ENCODE measurements at regions not wholly inside any gene's neighbourhood (a gene's known extent, or its start where the extent isn't known, plus 50 kb on each side); places are given as distances from the start of the nearest gene placed in this dataset.
"Not testable (repeated sequence)": the region's sequence is repeated elsewhere in the genome, so short reads cannot be mapped to it uniquely, and the experiment has no call there.

DNA sequence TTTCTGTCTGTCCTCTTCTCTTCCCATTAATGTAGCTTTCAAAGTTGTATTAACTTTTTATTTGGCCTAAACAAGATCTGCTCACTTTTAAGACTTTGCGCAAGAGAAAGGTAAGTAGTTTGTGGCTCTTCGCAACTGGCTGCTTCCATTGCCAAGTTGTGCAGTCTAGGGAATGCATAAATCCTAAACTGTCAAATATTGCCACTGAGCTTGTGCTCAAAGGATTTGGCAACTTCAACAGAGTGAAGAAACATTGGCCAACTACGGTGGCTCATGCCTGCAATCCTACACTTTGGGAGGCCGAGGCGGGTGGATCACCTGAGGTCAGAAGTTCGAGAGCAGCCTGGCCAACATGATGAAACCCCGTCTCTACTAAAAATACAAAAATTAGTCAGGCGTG lies 826.4 kb downstream of the EPHA4 start:
- H3K4me3 ChIP-seq (ENCODE audit: low read depth, low read length) = no peak overlapping the region
- TF ChIP-seq, protein P1, sequence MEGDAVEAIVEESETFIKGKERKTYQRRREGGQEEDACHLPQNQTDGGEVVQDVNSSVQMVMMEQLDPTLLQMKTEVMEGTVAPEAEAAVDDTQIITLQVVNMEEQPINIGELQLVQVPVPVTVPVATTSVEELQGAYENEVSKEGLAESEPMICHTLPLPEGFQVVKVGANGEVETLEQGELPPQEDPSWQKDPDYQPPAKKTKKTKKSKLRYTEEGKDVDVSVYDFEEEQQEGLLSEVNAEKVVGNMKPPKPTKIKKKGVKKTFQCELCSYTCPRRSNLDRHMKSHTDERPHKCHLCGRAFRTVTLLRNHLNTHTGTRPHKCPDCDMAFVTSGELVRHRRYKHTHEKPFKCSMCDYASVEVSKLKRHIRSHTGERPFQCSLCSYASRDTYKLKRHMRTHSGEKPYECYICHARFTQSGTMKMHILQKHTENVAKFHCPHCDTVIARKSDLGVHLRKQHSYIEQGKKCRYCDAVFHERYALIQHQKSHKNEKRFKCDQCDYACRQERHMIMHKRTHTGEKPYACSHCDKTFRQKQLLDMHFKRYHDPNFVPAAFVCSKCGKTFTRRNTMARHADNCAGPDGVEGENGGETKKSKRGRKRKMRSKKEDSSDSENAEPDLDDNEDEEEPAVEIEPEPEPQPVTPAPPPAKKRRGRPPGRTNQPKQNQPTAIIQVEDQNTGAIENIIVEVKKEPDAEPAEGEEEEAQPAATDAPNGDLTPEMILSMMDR (IDR thresholded peaks at IDR 0.05; ENCODE audit: borderline replicate concordance, insufficient read depth, low read depth, low read length) = no peak

DNA sequence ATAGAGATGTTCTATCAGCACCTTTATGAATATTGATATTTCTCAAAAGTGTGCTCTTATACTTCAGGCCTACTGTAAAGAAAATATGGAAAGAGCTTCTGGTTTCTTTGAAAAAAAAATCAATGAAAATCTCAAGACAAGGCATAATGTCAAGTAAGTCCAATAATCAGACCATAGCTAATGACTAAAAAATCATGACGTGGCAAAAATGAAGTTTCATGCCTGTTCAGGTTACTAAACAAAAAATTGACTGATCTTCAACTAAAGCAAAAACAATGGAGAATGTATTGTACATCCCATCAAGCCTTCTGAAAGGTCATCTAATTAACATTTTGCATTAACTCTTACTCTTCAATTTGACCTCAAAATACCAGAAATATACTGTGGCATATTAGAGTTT lies 824.4 kb downstream of the EPHA4 start:
- H3K4me3 ChIP-seq (ENCODE audit: low read depth, low read length) = no peak overlapping the region
- TF ChIP-seq, protein P1 (IDR thresholded peaks at IDR 0.05; ENCODE audit: borderline replicate concordance, insufficient read depth, low read depth, low read length) = no peak

DNA sequence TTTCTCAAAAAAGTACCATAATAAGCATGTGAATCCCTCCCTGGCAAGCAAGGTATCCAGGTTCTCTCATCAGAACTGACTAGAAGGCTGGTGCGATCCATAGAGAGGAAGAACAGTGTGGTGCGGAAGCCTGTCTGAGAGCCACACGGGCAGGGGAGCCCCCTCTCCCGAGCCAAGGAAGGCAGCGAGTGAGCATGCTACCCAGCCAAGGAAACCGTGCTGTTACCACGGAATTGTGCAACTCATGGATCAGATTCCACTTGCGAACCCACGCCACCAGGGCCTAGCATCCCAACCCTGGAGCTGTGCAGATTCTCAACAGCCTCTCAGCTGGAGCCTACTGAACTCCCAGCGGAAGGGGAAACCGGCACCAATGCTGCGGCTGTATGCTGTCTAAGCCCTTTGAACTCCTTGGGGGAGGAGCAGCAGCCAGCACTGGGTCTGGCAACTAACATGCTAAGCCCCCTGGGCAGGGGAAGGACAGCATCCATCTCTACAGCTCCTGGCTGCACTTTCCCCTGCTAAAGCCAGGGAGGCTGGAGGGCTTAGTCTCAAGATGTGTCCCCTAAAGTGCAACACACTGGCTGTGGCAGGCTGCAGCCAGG lies 823.1 kb downstream of the EPHA4 start:
- no peak overlapping the region for H3K4me3 ChIP-seq (ENCODE audit: low read depth, low read length)

DNA sequence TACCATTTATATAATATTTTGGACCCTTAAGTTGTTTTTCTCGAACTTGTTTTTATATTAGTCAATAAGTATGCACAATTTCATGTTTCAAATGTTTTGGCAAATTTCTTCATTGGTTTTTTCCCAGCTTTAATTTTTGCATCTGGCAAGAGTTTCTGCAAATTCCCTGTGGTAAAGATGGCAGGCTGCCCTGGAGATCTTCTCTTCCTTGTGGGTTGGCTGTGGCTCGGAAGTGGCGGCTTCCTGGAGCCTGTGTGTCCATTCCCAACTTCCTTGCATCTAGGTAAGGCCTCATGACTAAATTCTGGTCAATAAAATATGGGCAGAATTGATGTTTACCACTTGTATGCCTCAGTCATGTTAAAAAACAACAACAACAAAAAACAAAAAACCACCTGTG lies 818.6 kb downstream of the EPHA4 start:
- H3K4me3 ChIP-seq (ENCODE audit: low read depth, low read length) = no peak overlapping the region
- TF ChIP-seq, protein P1 (IDR thresholded peaks at IDR 0.05; ENCODE audit: borderline replicate concordance, insufficient read depth, low read depth, low read length) = no peak

More for the DNA sequence above, 823.1 kb downstream of the EPHA4 start:
- TF ChIP-seq, protein P1 (IDR thresholded peaks at IDR 0.05; ENCODE audit: borderline replicate concordance, insufficient read depth, low read depth, low read length) = no peak

DNA sequence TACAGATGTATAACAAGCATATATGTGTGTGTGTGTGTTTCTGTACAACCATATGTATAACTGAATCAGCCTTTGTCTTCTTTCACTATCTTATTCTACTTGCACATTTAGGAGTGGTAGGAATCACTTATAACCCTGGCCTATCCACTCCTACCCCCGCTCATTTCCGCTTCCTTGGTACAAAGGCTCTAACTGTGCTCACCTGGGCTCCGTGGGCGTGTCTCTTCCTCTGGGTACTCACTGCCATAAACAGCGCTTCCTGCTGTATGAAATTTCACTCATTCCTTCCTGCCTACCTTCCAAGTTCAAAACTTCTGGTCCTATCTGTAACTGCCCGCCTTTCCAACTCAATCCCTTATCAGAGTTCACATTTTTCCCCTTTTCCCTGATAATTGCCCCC lies 815.5 kb downstream of the EPHA4 start:
- TF ChIP-seq, protein P1 (IDR thresholded peaks at IDR 0.05; ENCODE audit: borderline replicate concordance, insufficient read depth, low read depth, low read length) = no peak
- H3K4me3 ChIP-seq (ENCODE audit: low read depth, low read length) = no peak overlapping the region

DNA sequence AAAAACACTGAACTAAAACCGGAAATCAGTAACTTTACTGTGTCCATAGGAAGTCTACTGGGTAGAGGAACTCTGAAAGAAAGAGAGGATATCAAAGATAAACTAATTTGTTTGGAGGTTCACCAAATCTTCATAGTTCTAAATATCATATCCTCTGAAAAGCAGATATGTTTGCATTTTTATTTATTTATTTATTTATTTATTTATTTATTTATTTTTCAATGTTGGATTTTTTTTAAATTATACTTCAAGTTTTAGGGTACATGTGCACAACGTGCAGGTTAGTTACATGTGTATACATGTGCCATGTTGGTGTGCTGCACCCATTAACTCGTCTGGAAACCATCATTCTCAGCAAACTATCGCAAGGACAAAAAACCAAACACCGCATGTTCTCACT lies 813.7 kb downstream of the EPHA4 start:
- H3K4me3 ChIP-seq (ENCODE audit: low read depth, low read length) = not testable (repeated sequence)

DNA sequence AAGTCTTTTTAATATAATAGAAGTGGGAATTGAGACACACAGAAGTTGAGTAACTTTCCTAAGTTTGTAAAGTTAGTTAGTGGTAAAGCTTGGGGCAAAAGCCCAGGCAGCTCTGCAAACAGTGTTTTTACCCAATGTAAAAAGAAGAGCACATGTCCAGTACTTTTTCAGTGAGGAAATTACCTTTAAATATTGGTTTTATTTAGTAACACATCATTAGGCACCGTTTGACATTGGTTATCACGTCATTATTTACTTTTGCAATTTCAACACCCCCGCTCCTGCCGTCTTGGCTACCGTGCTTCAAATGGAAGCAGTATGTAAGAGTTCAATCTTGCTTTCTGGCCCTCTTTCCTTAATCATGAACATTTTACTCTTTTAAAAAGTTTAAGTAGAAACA lies 807.9 kb downstream of the EPHA4 start:
- no peak overlapping the region for H3K4me3 ChIP-seq (ENCODE audit: low read depth, low read length)
- TF ChIP-seq, protein P1 (IDR thresholded peaks at IDR 0.05; ENCODE audit: borderline replicate concordance, insufficient read depth, low read depth, low read length) = no peak

Data from GM12875 (cell line).